ENCODE measurements at regions not wholly inside any gene's neighbourhood (a gene's known extent, or its start where the extent isn't known, plus 50 kb on each side); places are given as distances from the start of the nearest gene placed in this dataset.
"Not testable (repeated sequence)": the region's sequence is repeated elsewhere in the genome, so short reads cannot be mapped to it uniquely, and the experiment has no call there.

DNA sequence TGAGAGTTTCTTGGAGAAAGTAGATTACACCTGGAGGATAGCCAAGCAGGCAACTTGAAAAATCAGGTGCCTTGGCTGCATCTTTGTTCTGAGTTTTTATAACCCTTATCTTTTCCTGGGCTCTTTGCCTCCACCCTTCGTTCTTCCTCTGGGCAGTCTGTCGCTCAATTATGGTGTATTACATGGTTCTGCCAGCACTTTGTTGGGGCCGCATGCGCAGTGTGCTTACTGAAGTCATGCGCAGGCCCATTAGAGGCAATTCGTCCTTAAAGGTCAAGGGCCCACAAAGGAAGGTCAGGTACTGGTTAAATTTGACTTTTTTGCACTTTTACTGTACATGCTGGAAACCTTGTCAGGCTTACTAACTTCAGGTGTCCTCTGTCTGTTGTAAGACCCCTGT, 761.9 kb upstream of the SLITRK5 start:
- H3K36me3 Mint-ChIP-seq (ENCODE audit: low read depth) = no peaks in the 10 kb centered on the region
- no peaks in the 10 kb centered on the region for H3K4me1 Mint-ChIP-seq (ENCODE audit: low read depth)
- peaks cover 6% of the 10 kb centered on the region for H3K9me3 Mint-ChIP-seq
- H3K4me3 Mint-ChIP-seq = no peak overlapping the region
- H3K27me3 Mint-ChIP-seq (ENCODE audit: low read depth) = no peaks in the 10 kb centered on the region
- no peak overlapping the region for H3K27ac Mint-ChIP-seq

DNA sequence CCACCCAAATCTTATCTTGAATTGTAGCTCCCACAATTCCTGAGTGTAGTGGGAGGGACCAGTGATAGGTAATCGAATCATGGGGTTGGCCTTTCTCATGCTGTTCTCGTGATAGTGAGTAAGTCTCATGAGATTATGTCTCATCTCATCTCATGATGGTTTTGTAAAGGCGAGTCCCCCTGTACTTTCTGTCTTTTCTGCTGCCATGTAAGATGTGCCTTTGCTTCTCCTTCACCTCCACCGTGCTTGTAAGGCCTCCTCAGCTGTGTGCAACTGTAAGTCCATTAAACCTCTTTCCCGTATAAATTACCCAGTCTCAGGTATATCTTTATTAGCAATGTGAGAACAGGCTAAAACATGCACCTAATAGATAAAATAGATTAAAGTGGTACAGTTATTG, 756.4 kb upstream of the SLITRK5 start:
- no peaks in the 10 kb centered on the region for H3K27me3 Mint-ChIP-seq (ENCODE audit: low read depth)
- peaks cover 6% of the 10 kb centered on the region for H3K9me3 Mint-ChIP-seq
- H3K27ac Mint-ChIP-seq = no peak overlapping the region
- no peaks in the 10 kb centered on the region for H3K4me1 Mint-ChIP-seq (ENCODE audit: low read depth)
- H3K36me3 Mint-ChIP-seq (ENCODE audit: low read depth) = no peaks in the 10 kb centered on the region
- no peak overlapping the region for H3K4me3 Mint-ChIP-seq

DNA sequence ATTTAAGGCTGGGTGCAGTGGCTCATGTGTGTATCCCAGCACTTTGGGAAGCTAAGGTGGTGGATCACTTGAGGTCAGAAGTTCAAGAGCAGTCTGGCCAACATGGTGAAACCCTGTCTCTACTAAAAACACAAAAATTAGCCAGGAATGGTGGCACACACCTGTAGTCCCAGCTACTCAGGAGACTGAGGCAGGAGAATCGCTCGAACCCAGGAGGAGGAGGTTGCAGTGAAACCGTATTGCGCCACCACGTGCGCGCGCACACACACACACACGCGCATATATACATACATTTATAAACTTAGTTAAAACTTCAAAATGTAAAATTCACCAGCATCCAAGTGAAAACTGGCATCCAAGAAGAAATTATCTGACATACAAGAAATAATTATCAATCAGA, 753.7 kb upstream of the SLITRK5 start:
- H3K4me1 Mint-ChIP-seq (ENCODE audit: low read depth); H3K4me3 Mint-ChIP-seq; H3K27ac Mint-ChIP-seq; H3K27me3 Mint-ChIP-seq (ENCODE audit: low read depth); H3K36me3 Mint-ChIP-seq (ENCODE audit: low read depth); H3K9me3 Mint-ChIP-seq: not testable (repeated sequence)

DNA sequence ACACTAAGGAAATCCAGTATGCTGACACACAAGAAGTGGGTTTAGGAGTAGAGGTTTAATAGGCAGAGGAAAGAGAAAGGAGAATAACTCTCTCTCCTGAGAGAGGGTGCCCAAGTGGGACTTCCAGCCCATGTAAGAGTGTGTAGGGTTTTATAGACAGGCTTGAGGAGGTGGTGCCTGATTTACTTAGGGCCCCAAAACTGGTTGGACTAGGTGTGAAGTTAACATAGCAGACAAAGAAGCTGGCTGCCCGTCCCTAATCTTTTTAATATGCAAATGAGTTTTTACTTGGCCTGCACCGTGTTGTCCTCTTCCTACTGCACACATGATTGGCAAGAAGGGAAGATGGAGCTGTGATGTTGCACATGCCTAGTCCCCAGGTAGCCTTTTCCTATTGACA, 752.5 kb upstream of the SLITRK5 start:
- Mint-ChIP-seq H3K36me3 (ENCODE audit: low read depth) (no peaks in the 10 kb centered on the region), H3K4me1 (ENCODE audit: low read depth) (no peaks in the 10 kb centered on the region), H3K27ac (no peak overlapping the region), H3K27me3 (ENCODE audit: low read depth) (no peaks in the 10 kb centered on the region), H3K9me3 (peaks cover 6% of the 10 kb centered on the region), H3K4me3 (no peak overlapping the region)

DNA sequence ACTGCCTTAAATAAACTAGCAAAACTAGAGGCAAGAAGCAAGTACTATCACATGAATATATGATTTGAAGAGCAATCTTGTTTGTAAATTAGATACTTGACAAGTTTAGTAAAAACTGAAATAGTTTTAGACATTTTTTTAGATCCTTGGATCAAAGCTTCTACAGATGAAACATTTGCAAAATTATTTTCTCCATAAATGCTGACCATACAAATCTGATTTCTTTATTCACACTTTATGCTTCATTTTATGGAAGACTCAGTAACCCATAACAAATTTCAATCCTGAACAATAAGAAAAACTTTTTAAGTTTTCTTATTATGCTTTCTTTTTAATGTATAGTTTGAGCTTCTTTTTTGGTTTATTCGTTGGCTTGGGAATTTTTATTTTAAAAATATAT, 750.2 kb upstream of the SLITRK5 start:
- Mint-ChIP-seq H3K9me3 (peaks cover 6% of the 10 kb centered on the region), H3K27ac (no peak overlapping the region), H3K27me3 (ENCODE audit: low read depth) (no peaks in the 10 kb centered on the region)

DNA sequence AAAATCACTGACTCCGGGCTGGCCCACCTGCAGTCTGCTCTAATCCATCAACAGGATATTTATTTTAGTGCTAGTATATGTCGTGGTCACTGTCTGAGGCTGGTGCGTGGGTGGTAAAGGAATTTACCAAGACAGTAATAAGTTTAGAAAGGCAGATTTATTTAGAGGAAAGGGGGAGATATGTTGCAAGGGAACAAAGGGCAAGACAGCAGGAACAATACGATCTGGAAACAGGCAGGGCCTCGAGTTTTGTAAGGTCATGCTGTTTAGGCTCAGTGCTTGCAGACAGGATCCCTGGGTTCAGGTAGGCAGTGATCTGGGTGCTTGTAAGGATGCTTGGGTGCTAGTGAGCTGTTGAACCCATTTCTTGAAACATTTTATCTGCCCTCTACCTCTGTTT, 748.2 kb upstream of the SLITRK5 start:
- Mint-ChIP-seq H3K4me1 (ENCODE audit: low read depth) (no peaks in the 10 kb centered on the region), H3K27me3 (ENCODE audit: low read depth) (no peaks in the 10 kb centered on the region), H3K4me3 (no peak overlapping the region), H3K27ac (no peak overlapping the region), H3K9me3 (peaks cover 6% of the 10 kb centered on the region), H3K36me3 (ENCODE audit: low read depth) (no peaks in the 10 kb centered on the region)

More for the DNA sequence above, 750.2 kb upstream of the SLITRK5 start:
- no peaks in the 10 kb centered on the region for H3K36me3 Mint-ChIP-seq (ENCODE audit: low read depth)
- no peaks in the 10 kb centered on the region for H3K4me1 Mint-ChIP-seq (ENCODE audit: low read depth)
- H3K4me3 Mint-ChIP-seq = no peak overlapping the region

DNA sequence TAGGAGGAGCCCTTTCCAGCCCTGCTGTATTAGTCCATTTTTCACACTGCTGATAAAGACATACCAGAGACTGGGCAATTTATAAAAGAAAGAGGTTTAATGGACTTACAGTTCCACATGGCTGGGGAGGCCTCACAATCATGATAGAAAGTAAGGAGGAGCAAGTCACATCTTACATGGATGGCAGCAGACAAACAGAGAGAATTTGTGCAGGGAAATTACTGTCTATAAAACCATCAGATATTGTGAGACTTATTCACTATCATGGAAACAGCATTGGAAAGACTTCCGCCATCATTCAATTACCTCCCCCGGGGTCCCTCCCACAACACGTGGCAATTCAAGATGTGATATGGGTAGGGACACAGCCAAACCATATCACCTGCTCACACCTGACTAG, 744.3 kb upstream of the SLITRK5 start:
- H3K9me3 Mint-ChIP-seq; H3K27ac Mint-ChIP-seq; H3K36me3 Mint-ChIP-seq (ENCODE audit: low read depth); H3K4me1 Mint-ChIP-seq (ENCODE audit: low read depth); H3K27me3 Mint-ChIP-seq (ENCODE audit: low read depth); H3K4me3 Mint-ChIP-seq: not testable (repeated sequence)

DNA sequence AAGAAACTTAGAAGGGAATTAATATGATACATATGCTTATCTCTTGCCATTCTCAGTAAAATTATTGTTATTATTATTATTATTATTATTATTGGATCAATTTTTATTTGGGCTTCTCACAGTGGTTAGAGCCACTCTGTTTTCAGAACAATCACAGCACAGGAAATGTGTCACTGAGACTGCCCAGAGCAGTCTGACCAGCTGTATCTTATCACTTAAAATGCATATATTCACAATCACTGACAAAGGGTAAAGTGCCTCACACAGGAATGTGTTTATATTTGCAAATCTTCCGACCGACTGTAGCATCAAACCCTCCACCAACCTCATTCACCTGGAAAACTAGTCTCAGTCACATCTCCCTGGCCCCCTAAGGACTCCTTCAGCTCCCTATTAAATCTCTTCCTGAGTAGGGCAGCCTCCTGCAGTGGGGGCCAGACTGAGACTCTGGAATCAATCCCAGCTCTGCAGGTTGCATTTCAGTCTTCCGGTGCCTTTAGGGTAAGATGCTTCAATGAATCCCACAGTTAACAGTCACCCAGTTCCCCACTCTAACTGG, 738.3 kb upstream of the SLITRK5 start:
- no peaks in the 10 kb centered on the region for H3K27me3 Mint-ChIP-seq (ENCODE audit: low read depth)
- H3K27ac Mint-ChIP-seq = no peak overlapping the region
- H3K4me1 Mint-ChIP-seq (ENCODE audit: low read depth) = no peaks in the 10 kb centered on the region
- H3K9me3 Mint-ChIP-seq = no peaks in the 10 kb centered on the region
- H3K36me3 Mint-ChIP-seq (ENCODE audit: low read depth) = no peaks in the 10 kb centered on the region
- no peak overlapping the region for H3K4me3 Mint-ChIP-seq

DNA sequence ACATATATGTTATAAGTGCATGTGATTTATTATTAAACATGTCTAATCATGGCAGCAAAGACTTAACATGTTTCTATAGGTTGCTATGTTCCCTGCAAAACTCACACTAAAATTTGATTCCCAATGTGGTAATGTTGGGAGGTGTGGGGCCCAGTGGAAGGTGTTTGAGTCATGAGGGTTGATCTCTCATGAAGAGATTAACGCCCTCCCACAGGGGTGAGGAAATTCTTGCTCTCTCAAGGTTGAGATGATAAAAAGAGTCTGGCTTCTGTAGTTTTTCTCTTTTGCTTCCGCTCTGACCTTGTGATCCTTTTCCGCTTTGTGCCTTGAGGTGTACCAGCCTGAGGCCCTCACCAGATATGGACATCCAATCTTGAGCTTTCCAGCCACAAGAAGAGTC, 737.5 kb upstream of the SLITRK5 start:
- Mint-ChIP-seq H3K27me3 (ENCODE audit: low read depth) (no peaks in the 10 kb centered on the region), H3K36me3 (ENCODE audit: low read depth) (no peaks in the 10 kb centered on the region), H3K4me1 (ENCODE audit: low read depth) (no peaks in the 10 kb centered on the region), H3K9me3 (no peaks in the 10 kb centered on the region), H3K27ac (no peak overlapping the region), H3K4me3 (no peak overlapping the region)

DNA sequence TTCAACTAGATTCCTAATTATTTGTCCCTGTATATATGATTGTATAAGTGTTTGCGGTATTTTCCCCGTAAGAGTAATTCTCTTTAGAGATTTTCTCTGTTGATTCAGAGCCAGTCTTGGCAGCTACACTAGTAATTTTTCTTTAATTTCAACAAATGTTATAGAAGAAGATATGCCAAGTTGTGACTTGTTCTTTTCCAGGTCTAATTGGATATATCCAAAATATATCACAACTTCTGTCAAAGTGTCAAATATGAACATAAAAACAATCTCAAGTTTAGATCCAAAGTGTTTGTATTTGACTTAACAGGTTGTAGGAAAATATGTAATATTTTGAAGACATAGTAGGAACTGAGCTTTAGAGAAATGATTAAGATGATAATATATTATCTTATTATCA, 733.9 kb upstream of the SLITRK5 start:
- Mint-ChIP-seq H3K9me3 (peaks cover 4% of the 10 kb centered on the region), H3K36me3 (ENCODE audit: low read depth) (no peaks in the 10 kb centered on the region), H3K27ac (no peak overlapping the region), H3K4me3 (no peak overlapping the region), H3K27me3 (ENCODE audit: low read depth) (no peaks in the 10 kb centered on the region), H3K4me1 (ENCODE audit: low read depth) (no peaks in the 10 kb centered on the region)

DNA sequence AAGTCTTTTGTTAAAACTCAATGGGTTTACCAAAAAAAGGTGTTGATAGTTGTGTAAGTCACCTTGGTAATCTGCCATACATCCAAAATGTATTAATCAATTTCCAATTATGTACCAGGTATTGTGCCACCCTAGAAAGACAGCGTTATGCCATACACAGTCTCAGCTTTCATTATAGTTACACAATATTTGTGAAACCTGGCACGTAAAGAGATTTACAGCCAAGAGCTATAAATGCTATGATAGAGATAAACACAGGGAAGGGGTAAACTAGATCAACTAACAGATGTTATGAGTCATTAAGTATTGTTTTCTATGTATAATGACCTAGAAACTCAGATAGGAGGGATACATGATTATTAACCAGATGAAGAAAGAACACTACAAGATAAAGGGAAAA, 725.6 kb upstream of the SLITRK5 start:
- no peaks in the 10 kb centered on the region for H3K27me3 Mint-ChIP-seq (ENCODE audit: low read depth)
- no peaks in the 10 kb centered on the region for H3K36me3 Mint-ChIP-seq (ENCODE audit: low read depth)
- H3K4me1 Mint-ChIP-seq (ENCODE audit: low read depth) = no peaks in the 10 kb centered on the region
- H3K27ac Mint-ChIP-seq = no peak overlapping the region
- H3K4me3 Mint-ChIP-seq = no peak overlapping the region
- peaks cover 4% of the 10 kb centered on the region for H3K9me3 Mint-ChIP-seq

DNA sequence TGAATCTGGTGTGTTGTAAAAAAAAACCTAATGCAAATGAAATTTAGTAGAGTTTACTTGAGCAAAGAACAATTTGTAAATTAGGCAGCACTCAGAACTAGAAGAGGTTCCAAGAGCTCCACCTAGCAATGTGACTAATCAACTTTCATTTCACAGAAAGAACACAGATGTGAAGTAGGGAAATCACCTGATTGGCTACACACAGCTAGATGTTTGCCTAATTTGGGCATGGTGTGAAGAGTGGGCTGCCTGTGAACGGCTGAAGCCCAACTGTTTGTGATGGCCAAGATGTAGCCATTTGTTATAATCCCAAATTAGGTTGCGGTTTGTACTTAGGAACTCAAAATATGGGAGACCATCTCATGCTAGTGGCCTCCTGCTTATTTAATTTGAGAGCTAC, 724.4 kb upstream of the SLITRK5 start:
- H3K27ac Mint-ChIP-seq = no peak overlapping the region
- no peaks in the 10 kb centered on the region for H3K4me1 Mint-ChIP-seq (ENCODE audit: low read depth)
- H3K4me3 Mint-ChIP-seq = no peak overlapping the region
- H3K27me3 Mint-ChIP-seq (ENCODE audit: low read depth) = no peaks in the 10 kb centered on the region
- H3K36me3 Mint-ChIP-seq (ENCODE audit: low read depth) = no peaks in the 10 kb centered on the region
- peaks cover 3% of the 10 kb centered on the region for H3K9me3 Mint-ChIP-seq

DNA sequence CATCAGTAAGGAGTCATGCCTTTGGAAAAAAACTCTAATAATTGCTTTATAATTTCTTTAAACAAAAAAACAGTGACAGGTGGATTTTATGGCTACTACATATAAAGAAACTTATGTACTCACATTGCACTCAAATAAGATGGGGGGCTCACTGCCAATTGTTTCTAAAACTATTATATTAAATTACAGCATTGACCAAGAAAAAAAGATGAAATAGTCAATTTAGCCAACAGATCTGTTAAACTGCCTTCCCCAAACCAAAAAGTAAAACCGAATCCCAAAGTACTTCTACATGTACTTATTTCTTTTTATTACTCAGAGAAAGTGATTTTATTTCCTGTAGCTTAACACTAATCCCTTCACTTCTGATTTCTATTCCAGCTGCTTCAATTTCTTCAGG, 716.8 kb upstream of the SLITRK5 start:
- Mint-ChIP-seq H3K9me3 (peaks cover 5% of the 10 kb centered on the region), H3K36me3 (ENCODE audit: low read depth) (no peaks in the 10 kb centered on the region), H3K27ac (no peak overlapping the region), H3K4me1 (ENCODE audit: low read depth) (no peaks in the 10 kb centered on the region), H3K4me3 (no peak overlapping the region), H3K27me3 (ENCODE audit: low read depth) (no peaks in the 10 kb centered on the region)

DNA sequence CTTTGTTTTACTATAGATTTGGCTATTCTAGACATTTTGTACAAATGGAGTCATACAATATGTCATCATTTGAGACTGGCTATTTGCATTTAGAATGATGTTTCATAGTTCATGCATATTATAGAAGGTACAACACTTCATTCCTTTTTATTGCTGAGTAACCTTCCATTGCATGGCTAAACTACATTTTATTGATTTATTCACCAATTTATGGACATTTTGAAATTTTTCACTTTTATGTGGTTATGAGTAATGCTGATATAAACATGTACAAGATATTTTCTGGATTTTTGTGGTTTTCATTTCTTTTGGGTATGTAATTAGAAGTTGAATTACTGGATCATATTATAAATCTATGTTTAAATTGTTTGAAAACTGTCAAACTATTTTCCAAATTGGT, 710.3 kb upstream of the SLITRK5 start:
- Mint-ChIP-seq H3K9me3 (peaks cover 3% of the 10 kb centered on the region), H3K27ac (no peak overlapping the region), H3K27me3 (ENCODE audit: low read depth) (no peaks in the 10 kb centered on the region), H3K4me3 (no peak overlapping the region), H3K4me1 (ENCODE audit: low read depth) (no peaks in the 10 kb centered on the region), H3K36me3 (ENCODE audit: low read depth) (no peaks in the 10 kb centered on the region)

DNA sequence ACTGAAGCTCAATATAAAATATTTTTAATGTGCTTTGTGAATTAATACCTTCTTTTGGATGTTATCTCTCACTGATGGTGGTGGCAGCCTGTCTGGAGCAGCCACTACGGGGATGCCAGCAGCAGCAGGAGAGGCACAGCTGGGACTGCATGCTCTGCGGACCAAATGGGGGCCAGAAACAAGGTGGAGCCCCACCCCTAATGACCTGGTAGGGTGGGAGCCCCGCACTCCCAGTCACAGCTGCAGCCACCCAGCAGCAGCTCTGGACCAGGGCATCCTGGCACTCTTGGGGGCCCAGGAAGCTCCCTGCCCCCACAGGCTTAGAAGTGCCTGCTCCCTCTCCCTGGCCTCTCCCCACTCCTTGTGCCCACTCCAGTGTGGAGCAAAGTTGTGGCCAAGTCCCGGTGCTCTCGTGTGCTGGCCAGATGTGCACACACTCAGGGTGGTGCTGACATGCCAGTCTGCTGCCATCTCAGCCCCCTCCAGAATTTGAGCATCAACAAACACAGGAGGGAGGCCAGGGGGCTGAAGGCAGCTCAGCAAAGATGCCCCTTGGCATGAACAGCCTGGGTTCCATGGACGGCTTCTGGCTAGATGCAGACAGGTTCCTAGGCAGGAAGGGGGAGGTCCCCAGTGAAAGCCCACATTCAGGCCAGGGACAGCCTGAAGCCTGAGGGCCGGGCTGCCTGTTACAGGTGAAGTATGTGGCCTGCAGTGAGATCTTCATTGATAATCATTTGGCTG, 696.7 kb upstream of the SLITRK5 start:
- Mint-ChIP-seq H3K9me3 (no peaks in the 10 kb centered on the region), H3K27ac (no peak overlapping the region), H3K4me3 (no peak overlapping the region), H3K36me3 (ENCODE audit: low read depth) (no peaks in the 10 kb centered on the region), H3K27me3 (ENCODE audit: low read depth) (no peaks in the 10 kb centered on the region), H3K4me1 (ENCODE audit: low read depth) (no peaks in the 10 kb centered on the region)

DNA sequence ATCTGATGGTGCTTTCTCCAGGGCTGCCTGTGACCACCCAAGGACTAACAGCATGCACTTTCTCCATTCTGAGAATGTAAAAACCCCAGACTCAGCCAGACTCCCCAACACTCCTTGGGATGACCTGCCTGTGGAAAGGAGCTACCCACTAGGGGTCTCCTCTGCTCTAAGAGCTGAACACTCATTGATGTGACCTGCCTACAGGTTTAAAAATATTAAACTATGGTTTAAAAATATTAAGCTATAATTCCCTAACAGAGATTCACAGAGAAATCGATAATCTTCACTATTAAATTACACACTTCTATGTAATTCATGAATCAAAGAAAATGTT, 696.2 kb upstream of the SLITRK5 start:
- H3K36me3 Mint-ChIP-seq (ENCODE audit: low read depth) = no peaks in the 10 kb centered on the region
- H3K9me3 Mint-ChIP-seq = no peaks in the 10 kb centered on the region
- no peak overlapping the region for H3K4me3 Mint-ChIP-seq
- H3K4me1 Mint-ChIP-seq (ENCODE audit: low read depth) = no peaks in the 10 kb centered on the region
- H3K27me3 Mint-ChIP-seq (ENCODE audit: low read depth) = no peaks in the 10 kb centered on the region
- no peak overlapping the region for H3K27ac Mint-ChIP-seq
